IMR-90 (cell line): ENCODE measurements at regions not wholly inside any gene's neighbourhood (a gene's known extent, or its start where the extent isn't known, plus 50 kb on each side); places are given as distances from the start of the nearest gene placed in this dataset.

Experiments used
- ATAC-seq: fragments of 200-7000 bp; cut with Tn5 transposase; 2 replicates; pipeline ENCODE4 v1.9.1; 2020; ENCODE audit warnings: low read depth, mild to moderate bottlenecking, moderate library complexity
- BruUV-seq: library from RNA; stranded (reverse); fragments of 400-500 nt; replicated peaks from 2 replicates; lab custom pipeline; 2021; lab: Mats Ljungman, UMichigan
- CTCF ChIA-PET: fragments of 300-600 bp; formaldehyde crosslinking; extraction: SDS; loops from one replicate; lab custom pipeline; 2021; ENCODE audit warnings: antibody characterized with exemption; lab: Yijun Ruan, JAX
- POLR2A ChIA-PET: fragments of 300-600 bp; sonication (Branson Sonifier 250); formaldehyde crosslinking; loops from one replicate; lab custom pipeline; 2022; ENCODE audit warnings: antibody characterized with exemption; ENCODE audit not compliant: unreplicated experiment; lab: Charles Lee
- DNase-seq: peaks from one replicate; pipeline ENCODE4 v3.0.0; 2013
- H2AFZ ChIP-seq: replicated peaks from 2 replicates; pipeline ENCODE3; 2013; ENCODE audit warnings: low read length, mild to moderate bottlenecking; ENCODE audit not compliant: poor library complexity
- H2AK5ac ChIP-seq: 2 replicates; pipeline ENCODE4 v1.6.1; 2013; ENCODE audit warnings: low read depth, low read length, inconsistent platforms
- H2AK9ac ChIP-seq: replicated peaks from 2 replicates; pipeline ENCODE3; 2013; ENCODE audit warnings: mild to moderate bottlenecking, low read depth, low read length, moderate library complexity; ENCODE audit not compliant: poor library complexity
- H2BK120ac ChIP-seq: 2 replicates; pipeline ENCODE4 v1.6.1; 2013; ENCODE audit warnings: low read depth, low read length, inconsistent platforms
- H2BK15ac ChIP-seq: 3 replicates; pipeline ENCODE4 v1.6.1; 2013; ENCODE audit warnings: low read depth, low read length, inconsistent platforms
- H2BK20ac ChIP-seq: 2 replicates; pipeline ENCODE4 v1.6.1; 2013; ENCODE audit warnings: low read depth, mild to moderate bottlenecking, inconsistent platforms, low read length, moderate library complexity
- H2BK5ac ChIP-seq: 2 replicates; pipeline ENCODE4 v1.6.1; 2013; ENCODE audit warnings: mild to moderate bottlenecking, low read depth, low read length, inconsistent platforms; ENCODE audit not compliant: poor library complexity, severe bottlenecking
- H3K14ac ChIP-seq: replicated peaks from 2 replicates; pipeline ENCODE4 v1.6.1; 2013; ENCODE audit warnings: low read depth, low read length, inconsistent platforms
- H3K18ac ChIP-seq: 2 replicates; pipeline ENCODE4 v1.6.1; 2013; ENCODE audit warnings: low read depth, low read length, control low read depth
- H3K23ac ChIP-seq: 2 replicates; pipeline ENCODE4 v1.6.1; 2013; ENCODE audit warnings: low read depth, low read length, inconsistent platforms
- H3K27ac ChIP-seq: 2 replicates; pipeline ENCODE4 v1.5.1; 2013; ENCODE audit warnings: mild to moderate bottlenecking, control low read depth, low read length; ENCODE audit not compliant: insufficient read depth
- H3K27me3 ChIP-seq: 2 replicates; pipeline ENCODE4 v1.6.1; 2013; ENCODE audit warnings: low read length; ENCODE audit not compliant: control insufficient read depth, insufficient read depth
- H3K36me3 ChIP-seq: 2 replicates; pipeline ENCODE4 v1.6.1; 2013; ENCODE audit warnings: low read length, mixed read lengths; ENCODE audit not compliant: control insufficient read depth, insufficient read depth
- H3K4ac ChIP-seq: 2 replicates; pipeline ENCODE4 v1.6.1; 2013; ENCODE audit warnings: low read depth, low read length, inconsistent platforms
- H3K4me1 ChIP-seq: 2 replicates; pipeline ENCODE4 v1.6.1; 2013; ENCODE audit warnings: low read length, mixed read lengths; ENCODE audit not compliant: control insufficient read depth, insufficient read depth
- H3K4me2 ChIP-seq: 2 replicates; pipeline ENCODE4 v1.6.1; 2013; ENCODE audit warnings: low read depth, mild to moderate bottlenecking, control low read depth, low read length, moderate library complexity
- H3K4me3 ChIP-seq: 2 replicates; pipeline ENCODE4 v1.5.1; 2013; ENCODE audit warnings: low read depth, mild to moderate bottlenecking, control low read depth, low read length, moderate library complexity; ENCODE audit not compliant: insufficient read depth
- H3K56ac ChIP-seq: 2 replicates; pipeline ENCODE4 v1.6.1; 2013; ENCODE audit warnings: low read length, inconsistent platforms; ENCODE audit not compliant: insufficient read depth; ENCODE audit errors: extremely low read depth
- H3K79me1 ChIP-seq, 2 experiments: 2 replicates each; pipeline ENCODE4 v1.6.1; 2013; ENCODE audit warnings: low read length in 2 of 2, inconsistent platforms in 1 of 2, low read depth in 1 of 2
- H3K9ac ChIP-seq: 2 replicates; pipeline ENCODE4 v1.6.1; 2013; ENCODE audit warnings: low read depth, low read length, control low read depth
- H3K9me1 ChIP-seq: 2 replicates; pipeline ENCODE4 v1.6.1; 2013; ENCODE audit warnings: low read length, inconsistent platforms; ENCODE audit not compliant: insufficient read depth
- H3K9me3 ChIP-seq: 2 replicates; pipeline ENCODE4 v1.6.1; 2013; ENCODE audit warnings: low read length; ENCODE audit not compliant: control insufficient read depth, insufficient read depth
- H4K20me1 ChIP-seq: 2 replicates; pipeline ENCODE4 v1.6.1; 2013; ENCODE audit warnings: low read length, inconsistent platforms; ENCODE audit not compliant: insufficient read depth
- H4K5ac ChIP-seq: 2 replicates; pipeline ENCODE4 v1.6.1; 2013; ENCODE audit warnings: mild to moderate bottlenecking, low read depth, low read length, control low read depth
- H4K8ac ChIP-seq, 2 experiments: 2 replicates each; pipeline ENCODE4 v1.6.1; 2013; ENCODE audit warnings: low read depth in 2 of 2, low read length in 2 of 2, control low read depth in 1 of 2, inconsistent platforms in 1 of 2
- H4K91ac ChIP-seq: 2 replicates; pipeline ENCODE4 v1.6.1; 2013; ENCODE audit warnings: low read depth, low read length, inconsistent platforms; ENCODE audit not compliant: insufficient read depth
- BHLHE40 ChIP-seq: fragments of 150-350 bp; IDR thresholded peaks from 2 replicates; pipeline ENCODE4 v1.6.1; 2016; ENCODE audit warnings: mild to moderate bottlenecking, low read depth, low read length
- CHD1 ChIP-seq: IDR thresholded peaks from 2 replicates; pipeline ENCODE4 v1.6.1; 2012; ENCODE audit warnings: low read depth, low read length, improper control_type of control experiment
- FOS ChIP-seq: fragments of 150-350 bp; IDR thresholded peaks from 2 replicates; pipeline ENCODE4 v1.6.1; 2016; ENCODE audit warnings: low read depth, low read length
- MAZ ChIP-seq: IDR thresholded peaks from 2 replicates; pipeline ENCODE4 v1.6.1; 2012; ENCODE audit warnings: low read depth, mild to moderate bottlenecking, low read length, improper control_type of control experiment, moderate library complexity, borderline replicate concordance
- MXI1 ChIP-seq: IDR thresholded peaks from 2 replicates; pipeline ENCODE4 v1.6.1; 2012; ENCODE audit warnings: low read depth, mild to moderate bottlenecking, low read length, moderate library complexity, borderline replicate concordance
- NFE2L2 ChIP-seq: fragments of 150-350 bp; IDR thresholded peaks from 2 replicates; pipeline ENCODE4 v1.6.1; 2016; ENCODE audit warnings: low read depth, mild to moderate bottlenecking, low read length
- POLR2A ChIP-seq: IDR thresholded peaks from 2 replicates; pipeline ENCODE4 v1.6.1; 2012; ENCODE audit warnings: mild to moderate bottlenecking, low read depth, low read length
- RCOR1 ChIP-seq: IDR thresholded peaks from 2 replicates; pipeline ENCODE4 v1.6.1; 2012; ENCODE audit warnings: mild to moderate bottlenecking, low read length, improper control_type of control experiment; ENCODE audit not compliant: insufficient replicate concordance
- dilution Hi-C: fragments of 300-500 bp; cut with HindIII; formaldehyde crosslinking; loops from one replicate; pipeline ENCODE4 v1.14.3; 2018; ENCODE audit warnings: low sequenced_read_pairs; ENCODE audit not compliant: unreplicated experiment
- in situ Hi-C: fragments of 300-500 bp; cut with MboI; formaldehyde crosslinking; loops from 3 replicates; pipeline ENCODE4 v1.14.3; 2019; ENCODE audit warnings: low sequenced_read_pairs, inconsistent platforms, mixed read lengths
- intact Hi-C: fragments of 100-400 bp; cut with micrococcal nuclease; formaldehyde crosslinking; loops from 2 replicates; pipeline ENCODE4 v1.10.0; 2022

DNA sequence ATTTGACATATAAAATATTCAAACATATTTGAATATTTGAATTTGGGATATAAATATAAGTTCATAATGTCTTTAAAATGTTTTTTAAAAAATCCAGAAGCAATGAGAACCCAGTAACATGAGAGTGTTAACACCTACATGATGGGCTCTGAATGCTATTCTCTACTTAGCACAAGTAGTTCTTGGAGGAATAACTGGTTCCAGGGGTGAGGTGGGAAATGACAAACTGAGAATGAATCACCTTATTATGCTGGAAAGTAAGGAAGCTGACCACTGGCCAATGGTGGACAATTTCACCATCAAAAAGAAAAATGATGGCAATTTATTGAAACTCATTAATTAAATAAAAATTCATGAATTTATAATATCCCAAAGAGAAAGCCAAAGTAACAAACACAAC, 79.6 kb upstream of the NABP1 start:
- H3K4me1 ChIP-seq: no peaks in the 10 kb centered on the region
- ChIA-PET CTCF (no interaction called here), POLR2A (no interaction called here)
- DNase-seq: no peak
- no peak overlapping the region for H4K5ac ChIP-seq
- H3K79me1 ChIP-seq: no peaks in the 10 kb centered on the region
- 0 out of 2 replicates have a peak, but pooled peaks cover 2% of the 10 kb centered on the region for H3K9me1 ChIP-seq
- dilution Hi-C loops: no loop called here
- no TSS peak for BruUV-seq
- no peaks in the 10 kb centered on the region for H3K36me3 ChIP-seq
- no peak overlapping the region for H3K56ac ChIP-seq
- in situ Hi-C loops: no loop called here
- ATAC-seq: no peak
- no peak overlapping the region for H2BK15ac ChIP-seq
- no peak overlapping the region for H4K91ac ChIP-seq
- no peak overlapping the region for H3K4me3 ChIP-seq
- H3K14ac ChIP-seq: no peak overlapping the region
- no peak overlapping the region for H2AK9ac ChIP-seq
- H3K27me3 ChIP-seq: no peaks in the 10 kb centered on the region
- H4K8ac ChIP-seq: no peak overlapping the region
- H2BK5ac ChIP-seq: no peak overlapping the region
- TF ChIP-seq MXI1: no peak
- TF ChIP-seq POLR2A: no peak
- TF ChIP-seq MAZ: no peak
- TF ChIP-seq FOS: no peak
- TF ChIP-seq CHD1: no peak
- TF ChIP-seq NFE2L2: no peak
- TF ChIP-seq RCOR1: no peak
- TF ChIP-seq BHLHE40: no peak
- no peak overlapping the region for H2AK5ac ChIP-seq
- H2BK20ac ChIP-seq: no peak overlapping the region
- no peak overlapping the region for H3K27ac ChIP-seq
- no peaks in the 10 kb centered on the region for H3K9me3 ChIP-seq
- no peaks in the 10 kb centered on the region for H4K20me1 ChIP-seq
- no peak overlapping the region for H3K9ac ChIP-seq
- H3K4me2 ChIP-seq: no peak overlapping the region
- no peak overlapping the region for H3K18ac ChIP-seq
- intact Hi-C loops: no loop called here
- no peak overlapping the region for H3K23ac ChIP-seq
- H2BK120ac ChIP-seq: no peak overlapping the region
- H3K4ac ChIP-seq: no peak overlapping the region
- H2AFZ ChIP-seq: no peak overlapping the region
